ENCODE measurements at regions not wholly inside any gene's neighbourhood (a gene's known extent, or its start where the extent isn't known, plus 50 kb on each side); places are given as distances from the start of the nearest gene placed in this dataset.

DNA sequence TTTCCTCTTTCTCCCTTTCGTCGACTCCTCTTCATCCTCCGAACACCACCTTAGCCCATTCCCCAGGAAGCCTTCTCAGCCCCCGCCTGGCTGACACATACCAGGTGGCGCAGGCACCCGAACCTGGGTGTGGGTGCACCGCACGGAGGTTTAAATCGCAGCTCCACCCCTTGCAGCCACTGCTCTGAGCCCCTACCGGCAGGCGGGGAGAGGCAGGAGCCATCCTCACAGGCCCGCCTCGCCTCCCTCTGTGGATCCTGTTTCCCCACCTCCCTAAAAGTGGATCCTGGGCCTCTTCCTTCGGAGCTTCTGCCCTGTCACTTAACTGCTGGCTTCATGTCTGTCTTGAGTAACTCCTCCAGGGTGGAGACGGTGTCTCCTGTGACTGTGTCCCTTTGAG, 110.7 kb downstream of the OLFM1 start:
- DNase-seq: no peak

DNA sequence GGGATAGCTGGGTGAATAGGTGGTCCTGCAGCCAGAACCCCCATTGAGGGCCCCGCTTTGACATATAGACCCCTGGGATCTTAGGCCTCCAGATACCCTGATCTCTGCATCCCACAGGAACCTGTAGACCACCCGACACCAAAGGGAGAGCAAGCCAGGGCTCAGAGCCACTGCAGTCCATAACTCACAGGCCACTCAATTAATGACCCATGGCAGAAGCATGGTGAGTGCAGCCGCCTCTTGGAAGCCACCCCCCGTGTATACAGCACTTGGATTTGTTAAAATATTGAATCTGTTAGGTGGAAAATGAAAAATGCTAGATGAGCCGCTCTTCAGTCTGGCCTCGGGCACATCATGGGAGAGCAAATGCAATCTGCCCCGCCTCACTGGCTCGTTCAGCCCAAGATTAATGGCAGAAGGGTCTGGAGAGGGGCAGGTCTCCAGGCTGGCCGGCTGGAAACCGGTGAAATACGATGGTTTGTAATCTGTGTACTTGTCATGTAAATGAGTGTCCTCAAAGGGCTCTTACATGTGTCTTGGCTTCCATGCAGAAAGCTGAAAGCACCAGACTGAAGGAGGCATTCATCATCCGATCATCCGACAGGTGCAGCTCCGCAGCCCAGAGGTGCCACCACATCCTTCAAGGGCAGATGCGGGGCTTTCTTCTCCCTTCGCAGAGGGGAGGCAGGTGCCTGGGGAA, 111.3 kb downstream of the OLFM1 start:
- no peak for DNase-seq

DNA sequence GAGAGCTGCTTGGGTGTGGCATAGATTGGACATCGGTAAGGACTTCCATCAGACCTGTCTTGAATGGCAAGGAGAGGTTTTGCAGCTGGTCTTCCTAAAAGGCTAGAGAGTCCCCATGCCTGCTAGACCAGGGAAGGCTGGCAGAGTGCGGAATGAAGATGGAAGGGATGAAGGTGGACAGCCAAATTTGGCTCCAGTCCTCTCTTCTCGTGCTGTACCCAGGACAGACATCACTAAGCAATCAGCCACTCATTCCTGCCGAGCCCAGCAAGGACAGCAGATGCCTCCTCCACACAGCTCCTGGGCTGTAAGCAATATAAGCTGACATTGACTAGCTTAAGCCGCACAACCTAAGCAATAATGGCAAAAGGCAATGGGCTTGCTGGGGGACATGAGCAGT, 112.0 kb downstream of the OLFM1 start:
- DNase-seq: no peak

DNA sequence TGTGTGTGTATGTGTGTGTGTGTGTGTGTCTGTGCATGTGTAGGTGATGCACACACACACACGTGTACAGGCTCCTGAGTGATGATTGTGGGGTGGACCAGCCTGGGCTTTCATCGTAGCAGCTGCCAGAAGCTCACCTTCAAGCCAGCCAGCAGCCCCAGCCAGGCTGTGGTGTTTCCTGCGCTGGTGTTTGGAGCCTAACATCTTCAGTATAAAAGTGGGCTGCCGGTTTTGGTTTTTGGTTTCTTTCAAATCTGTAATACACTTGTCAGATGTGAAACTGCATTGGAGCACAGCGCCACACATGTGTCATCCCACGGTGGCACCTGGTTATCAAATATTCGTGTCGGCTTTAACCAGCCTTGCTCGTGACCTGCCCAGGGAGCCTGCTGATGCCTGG, 114.2 kb downstream of the OLFM1 start:
- DNase-seq: no peak

DNA sequence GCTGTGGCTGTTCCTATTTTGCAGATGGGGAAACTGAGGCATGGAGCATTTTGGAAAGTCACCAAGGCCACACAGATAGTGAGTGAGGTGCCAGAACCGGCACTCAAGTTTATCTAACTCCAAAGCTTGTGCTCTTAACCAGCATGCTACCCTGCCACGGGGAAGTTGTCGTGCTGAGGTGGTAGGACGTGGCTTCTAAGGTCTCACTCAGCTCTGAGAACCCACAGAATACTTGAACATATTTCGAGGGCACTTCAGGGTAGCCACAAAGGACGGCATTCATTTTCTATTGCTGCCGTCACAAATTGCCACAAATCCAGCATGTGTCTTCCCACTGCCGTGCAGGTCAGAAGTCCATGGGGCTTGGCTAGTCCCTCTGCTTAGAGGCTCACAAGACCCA, 116.7 kb downstream of the OLFM1 start:
- DNase-seq: no peak

DNA sequence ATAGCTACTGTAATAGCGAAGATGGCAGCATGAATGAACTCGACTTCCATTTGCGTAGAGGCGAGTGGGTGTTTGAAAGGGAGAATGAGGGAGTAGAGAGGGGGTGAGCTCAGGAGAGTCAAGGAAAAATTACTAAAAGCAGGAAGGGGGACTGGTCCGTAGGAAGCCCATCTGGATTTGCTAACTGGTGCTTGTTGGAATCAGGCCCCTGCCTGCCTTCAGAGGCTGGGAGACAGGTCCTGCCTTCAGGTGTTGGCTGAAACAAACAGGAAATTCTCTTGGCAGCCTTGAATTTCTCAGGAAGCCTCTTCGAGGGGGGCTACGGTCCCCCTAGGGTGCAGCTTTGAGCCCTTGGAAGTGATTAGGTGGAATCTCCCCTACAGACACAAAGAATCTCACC, 121.7 kb downstream of the OLFM1 start:
- DNase-seq: no peak

DNA sequence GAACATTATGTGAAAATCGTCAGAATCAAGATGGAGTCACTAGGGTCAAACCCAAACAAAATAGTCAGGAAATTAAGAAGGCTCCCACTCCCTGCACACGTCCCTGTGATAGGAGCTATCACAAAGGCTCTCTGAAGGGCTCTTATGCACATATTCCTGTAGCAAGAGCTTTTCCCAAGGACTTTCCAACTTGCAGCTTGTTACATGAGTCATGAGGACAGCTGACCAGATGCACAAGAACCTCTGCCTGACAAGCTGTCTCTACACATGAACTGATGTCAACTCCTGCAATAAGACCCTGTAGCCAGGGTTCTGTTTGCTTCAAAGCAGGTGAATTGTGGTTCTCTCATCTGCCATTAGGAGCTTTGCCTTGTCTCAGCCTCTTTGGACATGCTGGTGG, 122.4 kb downstream of the OLFM1 start:
- DNase-seq: no peak

DNA sequence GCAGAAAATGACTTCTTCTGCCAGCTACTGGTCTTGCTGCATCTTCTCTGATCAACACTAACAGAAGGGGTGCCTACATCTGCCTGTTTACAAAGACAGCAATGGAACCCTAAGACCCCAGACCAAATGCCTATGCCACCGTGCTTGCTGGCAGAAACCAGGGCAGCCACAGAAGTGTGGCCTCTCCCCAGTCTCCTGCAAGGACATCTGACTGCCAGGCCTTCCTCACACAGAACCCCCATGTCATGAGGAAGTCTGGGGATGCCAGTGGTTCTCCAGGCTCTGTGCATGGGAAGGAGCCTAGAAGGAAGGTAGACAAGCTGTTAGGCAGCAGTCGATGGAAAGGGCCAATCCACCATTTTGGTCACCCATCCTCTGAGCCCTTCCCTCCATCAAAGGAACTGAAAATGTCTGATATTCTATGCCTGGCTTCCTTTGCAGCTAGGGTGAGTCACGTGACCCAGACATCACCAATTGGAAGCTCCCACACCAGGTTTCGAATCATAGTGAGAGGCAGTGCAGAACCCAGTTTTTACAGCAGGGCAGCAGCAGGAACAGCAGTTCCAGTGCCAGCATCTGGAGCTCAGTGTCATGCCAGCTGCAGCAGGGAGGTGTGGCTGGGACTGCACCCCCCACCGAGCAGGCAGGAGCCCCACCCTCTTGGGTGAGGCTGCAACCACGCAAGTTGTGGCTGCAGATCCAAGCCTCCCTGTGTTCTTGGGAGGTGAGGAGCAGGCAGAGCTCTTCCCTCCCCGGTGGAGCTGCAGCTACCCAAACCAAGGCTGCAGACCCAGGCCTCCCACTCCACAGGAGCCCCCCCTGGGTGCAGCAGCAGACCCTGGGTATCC, 123.4 kb downstream of the OLFM1 start:
- no peak for DNase-seq

DNA sequence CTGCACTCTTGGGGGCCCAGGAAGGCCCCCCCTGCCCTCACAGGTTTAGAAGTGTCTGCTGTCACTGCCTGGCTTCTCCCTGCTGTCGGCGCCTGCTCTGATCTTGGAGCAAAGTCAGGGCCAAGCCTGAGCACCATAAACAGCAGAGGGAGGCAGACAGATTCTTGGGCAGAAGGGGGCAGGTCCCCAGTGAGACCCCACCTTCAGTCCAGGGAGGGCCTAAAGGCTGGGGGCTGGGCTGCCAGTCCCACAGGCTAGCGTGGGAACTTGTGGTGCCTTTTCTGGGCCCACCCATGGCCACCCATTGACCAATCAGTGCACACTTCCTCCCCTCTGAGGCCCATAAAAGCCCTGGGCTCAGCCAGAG, 124.0 kb downstream of the OLFM1 start:
- DNase-seq: no peak

DNA sequence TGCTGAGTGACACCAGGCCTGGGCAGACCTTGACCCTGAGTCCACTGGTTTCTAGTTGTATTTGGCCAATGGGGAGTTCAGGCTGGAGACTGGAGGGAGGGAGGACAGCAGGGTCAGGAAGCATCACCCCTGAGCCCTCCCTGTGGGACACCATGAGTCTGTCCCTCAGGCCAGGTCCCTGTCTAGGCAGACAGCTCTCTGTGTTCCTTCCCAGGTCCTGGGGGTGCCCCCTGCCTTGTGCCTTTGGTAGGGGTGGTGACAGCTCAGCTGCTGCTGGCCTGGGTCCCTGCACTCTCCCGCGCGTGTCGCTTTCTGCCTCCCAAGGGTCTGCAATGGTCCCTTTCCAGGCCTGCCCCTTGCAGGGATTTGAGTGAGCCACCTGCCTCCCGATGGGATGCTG, 125.5 kb downstream of the OLFM1 start:
- no peak for DNase-seq

DNA sequence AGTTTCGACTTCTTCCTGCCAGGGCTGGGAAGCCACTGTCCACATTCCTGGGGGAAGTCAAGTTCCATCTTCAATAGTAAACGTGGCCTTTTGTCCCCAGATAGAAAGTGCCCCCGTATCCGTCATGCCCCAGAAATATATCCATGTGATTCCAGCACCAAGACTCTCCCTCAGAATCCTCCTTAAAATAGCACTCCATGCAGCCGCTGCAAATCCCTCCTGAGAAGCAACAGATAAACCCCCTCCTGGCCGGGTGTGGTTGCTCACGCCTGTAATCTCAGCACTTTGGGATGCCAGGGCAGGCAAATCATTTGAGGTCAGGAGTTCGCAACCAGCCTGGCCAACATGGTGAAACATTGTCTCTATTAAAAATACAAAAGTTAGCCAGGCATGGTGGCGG, 126.1 kb downstream of the OLFM1 start:
- no peak for DNase-seq

DNA sequence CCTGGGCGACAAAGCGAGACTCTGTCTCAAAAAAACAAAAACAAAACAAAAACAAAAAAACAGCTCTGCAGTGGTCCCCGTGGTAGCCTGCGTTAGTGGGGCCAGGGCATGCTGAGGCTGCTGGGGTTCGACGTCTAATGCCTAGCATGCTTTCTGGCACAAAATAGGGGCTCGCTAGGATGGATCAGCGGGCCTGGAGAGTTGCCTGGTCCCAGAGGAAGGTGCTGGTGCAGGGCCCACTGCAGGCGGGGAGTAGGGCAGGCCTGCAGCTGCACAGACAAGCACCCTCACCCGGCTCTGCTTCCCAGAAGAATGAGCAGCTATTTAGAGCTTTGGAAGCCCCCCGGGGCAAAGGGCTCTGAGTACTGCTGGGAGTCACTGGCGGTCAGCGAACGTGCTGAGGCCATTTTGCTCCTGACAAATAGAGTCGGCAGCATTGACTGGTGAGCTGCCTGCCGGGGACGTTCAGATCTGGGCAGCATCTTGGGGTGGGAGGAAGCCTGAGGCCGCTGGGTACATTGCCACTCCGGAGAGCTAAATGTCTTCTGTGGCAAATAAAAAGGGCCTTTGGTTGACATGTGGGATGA, 126.7 kb downstream of the OLFM1 start:
- DNase-seq: no peak

DNA sequence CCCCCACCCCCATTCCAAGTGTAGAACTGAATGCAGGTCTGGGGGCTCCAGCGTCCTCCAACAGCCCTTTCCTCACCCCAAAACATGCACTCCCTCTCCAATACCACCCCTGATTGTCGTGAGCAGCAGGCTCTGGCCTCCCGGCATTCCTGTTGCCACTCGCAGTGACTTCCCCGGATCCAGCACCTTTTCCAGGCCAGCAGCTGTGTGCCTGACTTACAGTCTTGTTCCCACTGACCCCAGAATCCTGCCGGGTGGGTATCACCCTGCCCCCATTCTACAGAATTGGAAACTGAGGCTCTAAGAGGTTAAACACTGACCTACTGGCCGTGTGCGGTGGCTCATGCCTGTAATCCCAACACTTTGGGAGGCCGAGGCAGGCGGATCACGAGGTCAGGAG, 127.2 kb downstream of the OLFM1 start:
- no peak for DNase-seq

DNA sequence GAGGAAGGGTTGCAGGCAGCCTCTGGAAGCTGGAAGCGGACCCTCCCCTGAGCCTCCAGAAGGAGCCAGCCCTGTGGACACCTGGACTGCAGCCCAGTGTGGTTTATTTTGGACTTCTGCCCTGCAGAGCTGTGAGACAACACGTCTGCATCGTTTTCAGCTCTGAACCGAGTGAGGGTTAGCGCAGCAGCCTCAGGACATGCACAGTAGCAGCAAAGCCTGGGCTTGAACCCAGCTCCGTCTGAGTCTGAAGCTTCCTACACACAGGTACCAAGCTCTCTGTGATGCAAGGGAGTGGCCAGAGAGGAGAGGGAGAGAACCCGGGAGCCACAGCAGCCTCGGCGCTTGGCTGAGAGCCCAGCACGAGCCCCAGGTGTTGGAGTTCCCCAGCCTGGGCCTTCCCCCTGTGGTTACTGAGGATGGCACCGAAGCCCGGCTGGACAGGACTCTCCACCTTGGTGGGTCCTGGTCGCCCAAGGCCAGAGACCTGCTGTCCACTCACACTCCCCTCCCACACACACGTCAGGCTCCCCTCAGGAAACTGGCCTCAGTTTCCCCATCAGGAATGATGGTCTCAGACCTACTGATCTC, 128.2 kb downstream of the OLFM1 start:
- no peak for DNase-seq

DNA sequence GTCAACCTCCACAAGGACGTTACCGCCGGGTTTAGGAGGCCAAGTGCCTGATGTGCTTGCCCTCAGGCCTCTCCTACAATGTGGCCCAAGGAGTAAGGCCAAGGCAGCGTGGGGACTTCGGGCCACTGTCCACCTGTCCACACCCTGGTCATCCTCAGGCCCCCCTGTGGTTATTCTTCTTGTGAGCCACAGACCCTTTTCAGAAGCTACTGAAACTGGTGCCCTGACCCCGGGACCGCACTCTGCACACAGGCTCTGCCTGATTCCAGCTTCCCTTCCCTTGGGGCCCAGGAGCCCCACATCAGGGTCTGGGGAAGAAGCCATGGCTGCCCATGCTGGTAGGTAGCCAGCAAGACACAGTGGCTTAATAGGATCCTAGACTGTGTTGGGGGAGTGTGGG, 128.8 kb downstream of the OLFM1 start:
- no peak for DNase-seq

DNA sequence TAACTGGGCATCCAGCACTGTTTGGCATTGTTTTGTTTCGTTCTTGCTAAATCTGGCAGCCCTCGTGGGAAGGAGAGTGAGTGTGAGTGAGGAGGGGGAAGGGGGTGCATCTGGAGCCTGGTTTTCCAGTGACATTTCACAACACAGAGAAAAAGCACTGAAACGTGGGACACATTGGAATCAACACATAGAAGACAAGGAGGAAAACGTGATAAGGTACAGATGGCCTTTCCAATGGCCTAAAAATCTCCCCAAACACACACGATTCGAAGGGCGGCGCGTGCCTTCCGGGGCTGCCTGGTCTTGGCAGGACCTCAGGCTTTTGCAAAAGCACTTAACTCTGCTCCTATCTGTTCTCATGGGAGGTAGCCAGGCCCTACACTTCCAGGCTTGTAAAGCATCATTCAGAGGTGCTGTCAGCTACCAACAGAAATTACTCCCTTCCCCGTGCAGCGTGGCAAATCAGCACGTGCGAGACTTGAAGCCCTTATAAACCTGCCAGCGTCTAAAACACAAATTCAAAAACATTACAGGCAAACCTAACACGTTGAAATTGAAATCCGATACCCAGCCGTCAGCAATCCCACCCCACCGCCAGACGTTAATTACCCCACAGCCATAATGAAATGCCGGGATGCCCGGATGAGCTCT, 129.4 kb downstream of the OLFM1 start:
- DNase-seq: no peak

DNA sequence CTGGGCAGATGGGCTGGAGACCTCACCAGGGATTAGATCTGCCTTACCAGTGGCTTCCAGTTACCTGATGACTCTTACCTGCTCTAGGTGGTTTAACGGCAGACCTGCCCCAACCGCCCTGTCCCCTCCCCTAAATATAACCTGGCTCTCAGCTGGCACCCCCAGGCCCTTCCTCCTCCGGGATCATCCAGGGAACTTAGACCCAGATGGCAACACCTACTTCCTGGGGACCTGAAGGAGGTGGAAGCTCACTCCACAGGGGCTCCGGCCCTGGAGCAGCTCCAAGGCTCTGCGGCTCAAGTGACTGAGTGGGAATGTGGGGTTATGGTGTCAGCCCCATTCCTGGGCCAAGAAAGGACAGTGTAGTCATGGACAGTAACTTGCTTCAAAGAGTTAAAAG, 130.4 kb downstream of the OLFM1 start:
- no peak for DNase-seq

DNA sequence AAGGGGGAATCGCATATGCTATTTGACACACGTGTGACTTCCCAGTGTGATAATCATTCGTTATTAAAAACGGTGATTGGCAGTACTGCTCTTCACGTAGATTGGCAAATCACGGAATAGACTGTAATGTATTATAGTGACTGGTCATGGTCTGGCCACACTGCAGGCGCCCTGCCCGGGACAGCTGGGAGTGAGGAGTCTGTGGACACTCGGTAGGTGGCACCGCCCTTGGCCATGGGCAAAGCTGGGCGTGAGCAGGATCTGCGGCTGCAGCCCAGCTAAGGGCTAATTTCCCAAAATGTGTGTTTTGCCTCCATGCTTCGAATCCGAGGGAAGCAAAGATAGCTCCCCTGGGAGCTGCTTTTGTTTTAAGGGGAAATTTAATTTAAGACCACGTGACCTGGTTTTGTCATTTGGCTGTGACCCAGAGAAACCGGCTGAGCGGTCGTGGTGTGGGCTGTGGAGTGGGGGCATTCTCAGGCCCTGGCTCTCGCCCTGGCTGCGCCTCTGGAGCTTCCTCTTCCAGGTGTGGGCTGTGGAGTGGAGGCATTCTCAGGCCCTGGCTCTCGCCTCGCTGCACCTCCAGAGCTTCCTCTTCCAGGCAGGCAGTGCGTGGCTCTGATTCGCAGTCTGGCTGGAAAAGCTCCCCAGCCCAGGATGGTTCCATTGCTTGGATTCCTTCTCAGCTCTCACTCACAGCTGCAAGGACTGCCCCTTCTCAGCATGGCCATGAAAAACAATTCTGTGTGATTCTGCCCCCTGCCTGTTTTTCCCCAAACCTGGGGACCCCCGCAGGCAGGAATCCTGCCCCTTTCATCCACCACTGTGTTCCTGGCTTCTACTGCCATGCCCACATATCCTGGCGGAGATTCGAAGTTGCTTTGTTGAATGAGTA, 131.1 kb downstream of the OLFM1 start:
- no peak for DNase-seq

DNA sequence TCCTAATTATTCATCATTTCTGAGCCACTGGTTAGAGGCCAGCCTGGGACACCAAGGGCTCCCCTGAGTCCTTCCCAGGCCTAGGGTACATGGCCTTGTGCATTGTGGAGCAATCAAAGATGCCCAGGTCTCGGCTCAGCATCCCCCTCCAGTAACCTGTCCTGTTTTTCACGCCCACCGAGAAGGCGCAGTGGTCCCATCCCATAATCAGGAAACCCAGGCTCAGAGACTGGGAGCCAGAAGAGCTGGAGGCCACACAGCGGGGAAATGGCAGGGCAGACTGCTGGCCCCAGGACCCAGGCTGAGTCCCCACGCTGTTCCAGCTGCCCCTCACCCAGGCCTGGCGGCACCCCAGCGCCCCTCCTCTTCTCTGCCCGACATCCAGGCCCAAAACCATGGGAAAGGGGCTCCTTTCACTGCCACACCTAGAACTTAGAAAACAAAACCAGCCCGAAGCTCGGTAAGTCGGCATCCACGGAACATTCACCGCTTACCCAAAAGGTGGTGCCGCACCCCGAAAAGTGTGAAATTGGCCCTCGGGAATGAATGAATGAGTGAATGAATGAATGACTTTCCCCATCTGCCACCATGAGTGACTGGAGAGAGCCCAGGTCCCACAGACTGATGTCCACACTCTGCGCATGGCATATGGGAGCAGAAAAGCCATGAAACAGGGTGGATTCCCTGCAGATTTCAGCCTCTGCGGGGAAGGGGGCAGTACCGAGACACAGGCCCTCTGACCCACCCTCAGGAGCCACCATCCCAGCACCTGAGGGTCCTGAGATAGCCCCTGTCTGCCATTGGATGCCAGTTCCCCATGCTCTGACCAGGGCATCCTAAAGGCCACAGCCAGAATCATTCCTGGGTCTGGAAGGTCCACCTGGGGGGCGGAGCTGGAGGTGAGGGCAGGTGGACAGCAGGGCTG, 132.5 kb downstream of the OLFM1 start:
- DNase-seq: no peak

DNA sequence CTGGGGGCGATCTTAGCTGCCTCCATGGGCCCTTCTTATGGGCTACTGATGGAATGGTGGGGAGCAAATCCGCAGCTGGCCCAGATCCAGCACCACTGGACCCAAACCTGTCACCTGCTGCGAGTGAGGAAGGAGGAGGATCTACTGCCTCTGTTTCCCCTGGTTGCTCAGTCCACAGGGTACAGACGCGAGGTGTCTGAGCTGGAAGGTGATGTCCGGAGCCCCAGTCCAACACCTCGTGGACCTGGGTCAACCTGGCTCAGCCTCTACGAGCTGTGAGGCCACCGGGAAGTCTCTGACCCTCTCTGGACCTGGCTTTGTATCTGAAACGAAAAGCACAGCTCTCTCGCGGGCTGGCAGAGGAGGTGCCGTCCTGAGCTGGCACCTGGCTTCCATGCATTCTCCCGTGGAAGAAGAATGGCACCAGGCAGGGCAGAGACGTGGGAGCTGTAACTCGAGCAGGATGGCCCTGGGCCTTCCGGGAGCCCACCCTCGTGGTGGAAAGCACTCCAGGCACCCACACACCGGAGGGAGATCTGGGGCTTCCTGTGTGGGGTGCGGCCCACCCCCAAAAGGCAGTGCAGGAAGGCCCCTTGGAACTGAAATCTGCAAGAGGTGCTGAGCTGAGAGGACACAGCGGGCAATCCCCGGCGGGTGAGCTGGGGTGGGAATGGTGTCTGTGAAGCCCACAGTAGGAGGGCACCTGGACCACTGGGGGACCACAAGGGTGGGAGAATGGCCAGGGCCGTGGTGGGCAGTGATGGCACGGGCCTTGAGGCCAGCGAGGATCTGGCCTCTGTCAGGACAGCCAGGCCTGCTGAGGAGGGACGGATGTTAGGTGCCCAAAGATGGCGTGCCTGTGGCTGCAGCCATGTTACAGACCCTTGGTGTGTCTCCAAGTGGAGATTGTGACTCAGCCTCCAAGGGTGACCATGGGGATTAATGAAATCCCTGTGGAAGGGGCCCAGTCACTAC, 133.4 kb downstream of the OLFM1 start:
- no peak for DNase-seq

All from activated effector memory CD4-positive, alpha-beta T cell treated with anti-CD3 and anti-CD28 coated beads, Interleukin-2, amount 50 U/mL, for 16 hours (primary cell).